ENCODE measurements at regions not wholly inside any gene's neighbourhood (a gene's known extent, or its start where the extent isn't known, plus 50 kb on each side); places are given as distances from the start of the nearest gene placed in this dataset.
"Not testable (repeated sequence)": the region's sequence is repeated elsewhere in the genome, so short reads cannot be mapped to it uniquely, and the experiment has no call there.

- DNase-seq (ENCODE audit: low spot score), result no peak
Measured at GRCh38 chr1:5140136-5140535, 485.7 kb downstream of the AJAP1 start.

- DNase-seq (ENCODE audit: low spot score), result no peak
Measured at GRCh38 chr1:5129746-5130355, 475.4 kb downstream of the AJAP1 start.

GRCh38 chr1:5125208-5125607 is 470.8 kb downstream of the AJAP1 start:
- DNase-seq (ENCODE audit: low spot score), result no peak

GRCh38 chr1:5120559-5120958 is 466.1 kb downstream of the AJAP1 start:
- no peak for DNase-seq (ENCODE audit: low spot score)

GRCh38 chr1:5119366-5120234 is 465.2 kb downstream of the AJAP1 start:
- no peak for DNase-seq (ENCODE audit: low spot score)

GRCh38 chr1:5118771-5119170 is 464.4 kb downstream of the AJAP1 start:
- DNase-seq (ENCODE audit: low spot score), result not testable (repeated sequence)

- DNase-seq (ENCODE audit: low spot score), result not testable (repeated sequence)
Measured at GRCh38 chr1:5118292-5118691, 463.9 kb downstream of the AJAP1 start.

- DNase-seq (ENCODE audit: low spot score), result no peak
Measured at GRCh38 chr1:5111581-5111980, 457.2 kb downstream of the AJAP1 start.

- no peak for DNase-seq (ENCODE audit: low spot score)
Measured at GRCh38 chr1:5110508-5110907, 456.1 kb downstream of the AJAP1 start.

- DNase-seq (ENCODE audit: low spot score), result no peak
Measured at GRCh38 chr1:5109633-5110032, 455.2 kb downstream of the AJAP1 start.

- DNase-seq (ENCODE audit: low spot score), result no peak
Measured at GRCh38 chr1:5108740-5109139, 454.3 kb downstream of the AJAP1 start.

- DNase-seq (ENCODE audit: low spot score), result no peak
Measured at GRCh38 chr1:5105744-5106143, 451.3 kb downstream of the AJAP1 start.

GRCh38 chr1:5099558-5099957 is 445.1 kb downstream of the AJAP1 start:
- DNase-seq (ENCODE audit: low spot score), result no peak

GRCh38 chr1:5098981-5099385 is 444.6 kb downstream of the AJAP1 start:
- DNase-seq (ENCODE audit: low spot score), result no peak

- no peak for DNase-seq (ENCODE audit: low spot score)
Measured at GRCh38 chr1:5093042-5093441, 438.6 kb downstream of the AJAP1 start.

- DNase-seq (ENCODE audit: low spot score), result no peak
Measured at GRCh38 chr1:5084676-5085075, 430.3 kb downstream of the AJAP1 start.

- DNase-seq (ENCODE audit: low spot score), result no peak
Measured at GRCh38 chr1:5067246-5067645, 412.8 kb downstream of the AJAP1 start.

- DNase-seq (ENCODE audit: low spot score), result no peak
Measured at GRCh38 chr1:5053744-5054143, 399.3 kb downstream of the AJAP1 start.

- no peak for DNase-seq (ENCODE audit: low spot score)
Measured at GRCh38 chr1:5029136-5029535, 374.7 kb downstream of the AJAP1 start.

- DNase-seq (ENCODE audit: low spot score), result no peak
Measured at GRCh38 chr1:5012249-5012648, 357.8 kb downstream of the AJAP1 start.

GRCh38 chr1:5010656-5011055 is 356.2 kb downstream of the AJAP1 start:
- DNase-seq (ENCODE audit: low spot score), result no peak

GRCh38 chr1:5010236-5010635 is 355.8 kb downstream of the AJAP1 start:
- no peak for DNase-seq (ENCODE audit: low spot score)

- DNase-seq (ENCODE audit: low spot score), result no peak
Measured at GRCh38 chr1:5009376-5010065, 355.1 kb downstream of the AJAP1 start.

Data from COLO829 (cell line).